ENCODE measurements at regions not wholly inside any gene's neighbourhood (a gene's known extent, or its start where the extent isn't known, plus 50 kb on each side); places are given as distances from the start of the nearest gene placed in this dataset.

- Histone ChIP-seq H3K9ac (ENCODE audit: low read length) (no peak overlapping the region), H3K4me1 (ENCODE audit: insufficient read depth, low read length, severe bottlenecking) (no peaks in the 10 kb centered on the region), H3K9me2 (ENCODE audit: low read depth, low read length) (no peaks in the 10 kb centered on the region), H3K9me3 (ENCODE audit: low read length) (no peaks in the 10 kb centered on the region), H3K36me3 (ENCODE audit: insufficient read depth, low read length) (no peaks in the 10 kb centered on the region), H2AFZ (ENCODE audit: low read length) (no peak overlapping the region), H3K27ac (ENCODE audit: low read depth, low read length, poor library complexity, severe bottlenecking) (no peak overlapping the region), H3K4me2 (ENCODE audit: low read length) (no peak overlapping the region), H4K20me1 (ENCODE audit: insufficient read depth, low read length) (no peaks in the 10 kb centered on the region), H3K27me3 (ENCODE audit: insufficient read depth, low read length) (no peaks in the 10 kb centered on the region), H3K4me3 (ENCODE audit: low read depth, low read length, poor library complexity, severe bottlenecking) (no peak overlapping the region), H3F3A (ENCODE audit: insufficient read depth, low read length) (no peaks in the 10 kb centered on the region), H3K79me2 (ENCODE audit: insufficient read depth, low read length) (no peaks in the 10 kb centered on the region)
- TF ChIP-seq EZH2 (IDR thresholded peaks at IDR 0.05; ENCODE audit: borderline replicate concordance, low read length) (no peak), CTCF (IDR thresholded peaks at IDR 0.05; ENCODE audit: low read length) (no peak)
These were observed 194.8 kb downstream of the UNC5CL start for GRCh38 chr6:40844246-40844645.

- Histone ChIP-seq H4K20me1 (ENCODE audit: insufficient read depth, low read length) (no peaks in the 10 kb centered on the region), H2AFZ (ENCODE audit: low read length) (no peak overlapping the region), H3K4me3 (ENCODE audit: low read depth, low read length, poor library complexity, severe bottlenecking) (no peak overlapping the region), H3K27ac (ENCODE audit: low read depth, low read length, poor library complexity, severe bottlenecking) (no peak overlapping the region), H3K4me1 (ENCODE audit: insufficient read depth, low read length, severe bottlenecking) (no peaks in the 10 kb centered on the region), H3K79me2 (ENCODE audit: insufficient read depth, low read length) (no peaks in the 10 kb centered on the region), H3K36me3 (ENCODE audit: insufficient read depth, low read length) (no peaks in the 10 kb centered on the region), H3K9ac (ENCODE audit: low read length) (no peak overlapping the region), H3K27me3 (ENCODE audit: insufficient read depth, low read length) (no peaks in the 10 kb centered on the region), H3F3A (ENCODE audit: insufficient read depth, low read length) (no peaks in the 10 kb centered on the region), H3K9me2 (ENCODE audit: low read depth, low read length) (no peaks in the 10 kb centered on the region), H3K9me3 (ENCODE audit: low read length) (no peaks in the 10 kb centered on the region), H3K4me2 (ENCODE audit: low read length) (no peak overlapping the region)
- TF ChIP-seq CTCF (IDR thresholded peaks at IDR 0.05; ENCODE audit: low read length), result no peak
- TF ChIP-seq EZH2 (IDR thresholded peaks at IDR 0.05; ENCODE audit: borderline replicate concordance, low read length), result no peak
These were observed 197.3 kb downstream of the UNC5CL start for GRCh38 chr6:40841721-40842120.

GRCh38 chr6:40832691-40833090 is 206.3 kb downstream of the UNC5CL start:
- H3K9ac ChIP-seq (ENCODE audit: low read length), result no peak overlapping the region
- H3K27ac ChIP-seq (ENCODE audit: low read depth, low read length, poor library complexity, severe bottlenecking), result no peak overlapping the region
- H3K4me1 ChIP-seq (ENCODE audit: insufficient read depth, low read length, severe bottlenecking), result no peaks in the 10 kb centered on the region
- no peaks in the 10 kb centered on the region for H3F3A ChIP-seq (ENCODE audit: insufficient read depth, low read length)
- H3K9me3 ChIP-seq (ENCODE audit: low read length), result no peaks in the 10 kb centered on the region
- H3K79me2 ChIP-seq (ENCODE audit: insufficient read depth, low read length), result no peaks in the 10 kb centered on the region
- no peak overlapping the region for H3K4me2 ChIP-seq (ENCODE audit: low read length)
- H2AFZ ChIP-seq (ENCODE audit: low read length), result no peak overlapping the region
- TF ChIP-seq CTCF (IDR thresholded peaks at IDR 0.05; ENCODE audit: low read length) (no peak), EZH2 (IDR thresholded peaks at IDR 0.05; ENCODE audit: borderline replicate concordance, low read length) (no peak)
- H4K20me1 ChIP-seq (ENCODE audit: insufficient read depth, low read length), result no peaks in the 10 kb centered on the region
- no peaks in the 10 kb centered on the region for H3K36me3 ChIP-seq (ENCODE audit: insufficient read depth, low read length)
- no peak overlapping the region for H3K4me3 ChIP-seq (ENCODE audit: low read depth, low read length, poor library complexity, severe bottlenecking)
- H3K9me2 ChIP-seq (ENCODE audit: low read depth, low read length), result no peaks in the 10 kb centered on the region
- no peaks in the 10 kb centered on the region; the same call in 1 of the 2 replicates for H3K27me3 ChIP-seq (ENCODE audit: insufficient read depth, low read length)
